Activated gamma-delta T cell (primary cell): ENCODE measurements at regions not wholly inside any gene's neighbourhood (a gene's known extent, or its start where the extent isn't known, plus 50 kb on each side); places are given as distances from the start of the nearest gene placed in this dataset.

Source experiments
- DNase-seq: peaks from one replicate; lab custom pipeline; 2025; lab: John Stamatoyannopoulos, UW

- no peak for DNase-seq
These were observed 1109.3 kb downstream of the ROBO2 start for GRCh38 chr3:78148986-78149717.

- DNase-seq = no peak
These were observed 1114.1 kb downstream of the ROBO2 start for GRCh38 chr3:78153973-78154372.

- no peak for DNase-seq
These were observed 1114.8 kb downstream of the ROBO2 start for GRCh38 chr3:78154521-78155186.

- no peak for DNase-seq
These were observed 1121.8 kb downstream of the ROBO2 start for GRCh38 chr3:78161736-78162135.

GRCh38 chr3:78163379-78163778 lies 1123.5 kb downstream of the ROBO2 start:
- no peak for DNase-seq

GRCh38 chr3:78165876-78166275 lies 1126.0 kb downstream of the ROBO2 start:
- no peak for DNase-seq

GRCh38 chr3:78174821-78175220 lies 1134.9 kb downstream of the ROBO2 start:
- DNase-seq = no peak

- DNase-seq = no peak
These were observed 1137.0 kb downstream of the ROBO2 start for GRCh38 chr3:78176869-78177268.

- no peak for DNase-seq
These were observed 1137.9 kb downstream of the ROBO2 start for GRCh38 chr3:78177780-78178179.

- DNase-seq = no peak
These were observed 1138.3 kb downstream of the ROBO2 start for GRCh38 chr3:78178209-78178608.

GRCh38 chr3:78178740-78179363 lies 1139.0 kb downstream of the ROBO2 start:
- DNase-seq = no peak

GRCh38 chr3:78183906-78184599 lies 1144.2 kb downstream of the ROBO2 start:
- no peak for DNase-seq

GRCh38 chr3:78186404-78186803 lies 1146.5 kb downstream of the ROBO2 start:
- no peak for DNase-seq

- no peak for DNase-seq
These were observed 1161.2 kb downstream of the ROBO2 start for GRCh38 chr3:78201091-78201490.

- no peak for DNase-seq
These were observed 1165.1 kb downstream of the ROBO2 start for GRCh38 chr3:78204977-78205376.

- DNase-seq = no peak
These were observed 1181.4 kb downstream of the ROBO2 start for GRCh38 chr3:78221300-78221699.

- DNase-seq = no peak
These were observed 1181.9 kb downstream of the ROBO2 start for GRCh38 chr3:78221796-78222195.

- no peak for DNase-seq
These were observed 1195.9 kb downstream of the ROBO2 start for GRCh38 chr3:78235841-78236240.

GRCh38 chr3:78238811-78239210 lies 1198.9 kb downstream of the ROBO2 start:
- no peak for DNase-seq

GRCh38 chr3:78242724-78243123 lies 1202.8 kb downstream of the ROBO2 start:
- DNase-seq = no peak

- no peak for DNase-seq
These were observed 1204.2 kb downstream of the ROBO2 start for GRCh38 chr3:78244136-78244535.

GRCh38 chr3:78249294-78249693 lies 1209.4 kb downstream of the ROBO2 start:
- DNase-seq = no peak

GRCh38 chr3:78253860-78254259 lies 1214.0 kb downstream of the ROBO2 start:
- DNase-seq = no peak
